Neural cell (in vitro differentiated cells): ENCODE measurements at regions not wholly inside any gene's neighbourhood (a gene's known extent, or its start where the extent isn't known, plus 50 kb on each side); places are given as distances from the start of the nearest gene placed in this dataset.

Experiments used
- CTCF ChIP-seq: fragments of 450-650 bp; IDR thresholded peaks from 2 replicates; pipeline ENCODE4 v1.5.1; 2014; ENCODE audit warnings: antibody characterized with exemption, mild to moderate bottlenecking, moderate library complexity; ENCODE audit not compliant: poor library complexity, severe bottlenecking
- EP300 ChIP-seq: fragments of 450-650 bp; conservative IDR thresholded peaks from 2 replicates; pipeline ENCODE4 v1.6.1; 2014; ENCODE audit warnings: antibody characterized with exemption, mild to moderate bottlenecking, moderate library complexity; ENCODE audit not compliant: poor library complexity, severe bottlenecking
- EZH2 ChIP-seq: fragments of 200-600, 300-800 bp; shearing (Covaris generic), sonication (generic); IDR thresholded peaks from 2 replicates; pipeline ENCODE4 v1.6.1; 2014; ENCODE audit warnings: antibody characterized with exemption, low read length, borderline replicate concordance, mild to moderate bottlenecking; ENCODE audit not compliant: insufficient read depth, poor library complexity, severe bottlenecking
- POLR2AphosphoS5 ChIP-seq: IDR thresholded peaks from 2 replicates; pipeline ENCODE4 v1.6.1; 2012
- RAD21 ChIP-seq: fragments of 450-650 bp; conservative IDR thresholded peaks from 2 replicates; pipeline ENCODE4 v1.6.1; 2014; ENCODE audit warnings: antibody characterized with exemption, mild to moderate bottlenecking, moderate library complexity
- REST ChIP-seq: IDR thresholded peaks from 2 replicates; pipeline ENCODE4 v1.6.1; 2012; ENCODE audit warnings: borderline replicate concordance
- TAF1 ChIP-seq: IDR thresholded peaks from 2 replicates; pipeline ENCODE4 v1.6.1; 2012; ENCODE audit warnings: low read depth

GRCh38 chr21:28743723-28744122, 249.0 kb downstream of the LTN1 start:
- no peak for TF ChIP-seq CTCF
- TF ChIP-seq RAD21: no peak
- no peak for TF ChIP-seq TAF1
- no peak for TF ChIP-seq POLR2AphosphoS5
- TF ChIP-seq REST: no peak
- TF ChIP-seq EP300: no peak
- TF ChIP-seq EZH2: no peak
